Keratinocyte (primary cell): ENCODE measurements at regions not wholly inside any gene's neighbourhood (a gene's known extent, or its start where the extent isn't known, plus 50 kb on each side); places are given as distances from the start of the nearest gene placed in this dataset.

Experiments
- EZH2 ChIP-seq: IDR thresholded peaks from one replicate; pipeline ENCODE4 v1.6.1; 2012; ENCODE audit warnings: inconsistent platforms, mild to moderate bottlenecking, low read length, moderate library complexity
- TF ChIP-seq, protein P1 (sequence below), 3 experiments: IDR thresholded peaks in 1 of 3; conservative IDR thresholded peaks in 1 of 3; optimal IDR thresholded peaks in 1 of 3; 2 replicates in 2 of 3; 3 replicates in 1 of 3; pipeline versions ENCODE3 to v1.5.1; 2011; ENCODE audit warnings: low read length in 3 of 3, mild to moderate bottlenecking in 3 of 3, moderate library complexity in 2 of 3, control low read depth in 1 of 3, inconsistent platforms in 1 of 3; ENCODE audit not compliant: insufficient read depth in 2 of 3; ENCODE audit errors: extremely low read depth in 1 of 3

DNA sequence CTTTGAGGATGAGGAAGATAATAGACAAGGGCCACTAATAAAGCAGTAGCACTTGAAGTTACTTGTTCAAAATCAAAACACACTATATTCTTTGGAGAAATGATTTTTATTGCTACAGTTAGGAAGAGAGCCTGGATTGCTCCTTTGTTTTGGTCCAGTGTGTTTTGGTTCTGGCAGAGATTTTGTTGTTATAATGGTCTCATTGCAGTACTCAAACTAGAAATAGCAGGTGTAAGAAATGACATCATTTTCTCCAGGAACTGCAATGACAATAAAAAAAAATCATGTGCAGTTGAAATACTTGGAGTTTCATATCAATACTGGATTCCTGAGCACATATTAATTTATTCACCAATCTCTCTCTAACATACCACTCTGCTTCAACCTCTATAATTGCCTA is 490.3 kb downstream of the CCDC85A start:
- TF ChIP-seq EZH2, result no peak
- TF ChIP-seq, protein P1, sequence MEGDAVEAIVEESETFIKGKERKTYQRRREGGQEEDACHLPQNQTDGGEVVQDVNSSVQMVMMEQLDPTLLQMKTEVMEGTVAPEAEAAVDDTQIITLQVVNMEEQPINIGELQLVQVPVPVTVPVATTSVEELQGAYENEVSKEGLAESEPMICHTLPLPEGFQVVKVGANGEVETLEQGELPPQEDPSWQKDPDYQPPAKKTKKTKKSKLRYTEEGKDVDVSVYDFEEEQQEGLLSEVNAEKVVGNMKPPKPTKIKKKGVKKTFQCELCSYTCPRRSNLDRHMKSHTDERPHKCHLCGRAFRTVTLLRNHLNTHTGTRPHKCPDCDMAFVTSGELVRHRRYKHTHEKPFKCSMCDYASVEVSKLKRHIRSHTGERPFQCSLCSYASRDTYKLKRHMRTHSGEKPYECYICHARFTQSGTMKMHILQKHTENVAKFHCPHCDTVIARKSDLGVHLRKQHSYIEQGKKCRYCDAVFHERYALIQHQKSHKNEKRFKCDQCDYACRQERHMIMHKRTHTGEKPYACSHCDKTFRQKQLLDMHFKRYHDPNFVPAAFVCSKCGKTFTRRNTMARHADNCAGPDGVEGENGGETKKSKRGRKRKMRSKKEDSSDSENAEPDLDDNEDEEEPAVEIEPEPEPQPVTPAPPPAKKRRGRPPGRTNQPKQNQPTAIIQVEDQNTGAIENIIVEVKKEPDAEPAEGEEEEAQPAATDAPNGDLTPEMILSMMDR (optimal IDR thresholded peaks at IDR 0.05 in 1 of 3, IDR thresholded peaks at IDR 0.05 in 1 of 3, conservative IDR thresholded peaks at IDR 0.05 in 1 of 3; ENCODE audit: extremely low read depth in 1 of 3, insufficient read depth in 2 of 3, low read length in 3 of 3), result no peak
